NCI-H774 (cell line): ENCODE measurements at regions not wholly inside any gene's neighbourhood (a gene's known extent, or its start where the extent isn't known, plus 50 kb on each side); places are given as distances from the start of the nearest gene placed in this dataset.
"Not testable (repeated sequence)": the region's sequence is repeated elsewhere in the genome, so short reads cannot be mapped to it uniquely, and the experiment has no call there.

Experiments used
- DNase-seq: peaks from one replicate; lab custom pipeline; 2025; lab: John Stamatoyannopoulos, UW

GRCh38 chr1:229859026-229859425 is 208.0 kb upstream of the GALNT2 start:
- no peak for DNase-seq

GRCh38 chr1:229860926-229861325 is 206.1 kb upstream of the GALNT2 start:
- DNase-seq = no peak

GRCh38 chr1:229862017-229862774 is 204.8 kb upstream of the GALNT2 start:
- DNase-seq = no peak

GRCh38 chr1:229863651-229864545 is 203.1 kb upstream of the GALNT2 start:
- no peak for DNase-seq

GRCh38 chr1:229864686-229865230 is 202.3 kb upstream of the GALNT2 start:
- no peak for DNase-seq

GRCh38 chr1:229865321-229865720 is 201.7 kb upstream of the GALNT2 start:
- not testable (repeated sequence) for DNase-seq

GRCh38 chr1:229867726-229868125 is 199.3 kb upstream of the GALNT2 start:
- DNase-seq = no peak

- no peak for DNase-seq
Observed at GRCh38 chr1:229869240-229869639, 197.8 kb upstream of the GALNT2 start.

GRCh38 chr1:229869687-229870086 is 197.4 kb upstream of the GALNT2 start:
- DNase-seq = no peak

- no peak for DNase-seq
Observed at GRCh38 chr1:229870381-229870780, 196.7 kb upstream of the GALNT2 start.

GRCh38 chr1:229871078-229871676 is 195.9 kb upstream of the GALNT2 start:
- DNase-seq = no peak

- no peak for DNase-seq
Observed at GRCh38 chr1:229874136-229874535, 192.9 kb upstream of the GALNT2 start.

GRCh38 chr1:229874609-229875008 is 192.4 kb upstream of the GALNT2 start:
- DNase-seq = no peak

- no peak for DNase-seq
Observed at GRCh38 chr1:229875086-229875485, 192.0 kb upstream of the GALNT2 start.

- DNase-seq = no peak
Observed at GRCh38 chr1:229879746-229880145, 187.3 kb upstream of the GALNT2 start.

- DNase-seq = no peak
Observed at GRCh38 chr1:229880271-229881170, 186.5 kb upstream of the GALNT2 start.

GRCh38 chr1:229882621-229883020 is 184.4 kb upstream of the GALNT2 start:
- DNase-seq = peak; percentile 9

- no peak for DNase-seq
Observed at GRCh38 chr1:229883504-229884200, 183.4 kb upstream of the GALNT2 start.

- no peak for DNase-seq
Observed at GRCh38 chr1:229884765-229885164, 182.3 kb upstream of the GALNT2 start.

- DNase-seq = no peak
Observed at GRCh38 chr1:229885568-229886495, 181.2 kb upstream of the GALNT2 start.
